Epithelial cell of proximal tubule (primary cell): ENCODE measurements at regions not wholly inside any gene's neighbourhood (a gene's known extent, or its start where the extent isn't known, plus 50 kb on each side); places are given as distances from the start of the nearest gene placed in this dataset.

Experiments
- DNase-seq: peaks from one replicate; pipeline ENCODE4 v3.0.0-alpha.2; 2011; ENCODE audit warnings: low read depth
- H3K4me3 ChIP-seq: 2 replicates; pipeline ENCODE4 v1.5.1; 2011; ENCODE audit warnings: low read depth, mild to moderate bottlenecking, low read length
- CTCF ChIP-seq: conservative IDR thresholded peaks from 2 replicates; pipeline ENCODE4 v1.5.1; 2012; ENCODE audit warnings: low read depth, mild to moderate bottlenecking, low read length

- no peak for DNase-seq
- H3K4me3 ChIP-seq = no peak overlapping the region
- TF ChIP-seq CTCF = no peak
Observed at GRCh38 chr16:73313950-73314349, 266.0 kb upstream of the ZFHX3 start.

GRCh38 chr16:73311857-73312723 lies 264.2 kb upstream of the ZFHX3 start:
- DNase-seq = no peak
- no peak overlapping the region for H3K4me3 ChIP-seq
- no peak for TF ChIP-seq CTCF

- H3K4me3 ChIP-seq = no peak overlapping the region
- DNase-seq = no peak
- TF ChIP-seq CTCF = no peak
Observed at GRCh38 chr16:73308771-73309170, 260.8 kb upstream of the ZFHX3 start.

- no peak overlapping the region for H3K4me3 ChIP-seq
- TF ChIP-seq CTCF = no peak
- no peak for DNase-seq
Observed at GRCh38 chr16:73306901-73307413, 259.0 kb upstream of the ZFHX3 start.

- no peak for TF ChIP-seq CTCF
- no peak for DNase-seq
- no peak overlapping the region for H3K4me3 ChIP-seq
Observed at GRCh38 chr16:73304008-73304774, 256.3 kb upstream of the ZFHX3 start.

GRCh38 chr16:73302942-73303341 lies 255.0 kb upstream of the ZFHX3 start:
- no peak overlapping the region for H3K4me3 ChIP-seq
- DNase-seq = no peak
- no peak for TF ChIP-seq CTCF
